ENCODE measurements at regions not wholly inside any gene's neighbourhood (a gene's known extent, or its start where the extent isn't known, plus 50 kb on each side); places are given as distances from the start of the nearest gene placed in this dataset.

GRCh38 chr7:106806556-106806955 is 58.5 kb upstream of the PIK3CG start:
- TF ChIP-seq CTCF (IDR thresholded peaks at IDR 0.05; ENCODE audit: insufficient read depth, low read depth, low read length) (no peak), EZH2 (IDR thresholded peaks at IDR 0.05; ENCODE audit: insufficient read depth, low read length) (no peak)
